LHCN-M2 (cell line): ENCODE measurements at regions not wholly inside any gene's neighbourhood (a gene's known extent, or its start where the extent isn't known, plus 50 kb on each side); places are given as distances from the start of the nearest gene placed in this dataset.

Experiments used
- DNase-seq: peaks from one replicate; pipeline ENCODE4 v3.0.0-alpha.2; 2012; ENCODE audit warnings: low read depth

- no peak for DNase-seq
Measured at GRCh38 chr2:217305882-217306281, 446.0 kb upstream of the TNP1 start.

- no peak for DNase-seq
Measured at GRCh38 chr2:217304582-217304981, 444.7 kb upstream of the TNP1 start.

- DNase-seq, result no peak
Measured at GRCh38 chr2:217302856-217303255, 443.0 kb upstream of the TNP1 start.

GRCh38 chr2:217301142-217301925, 441.5 kb upstream of the TNP1 start:
- DNase-seq, result no peak

GRCh38 chr2:217299590-217299989, 439.7 kb upstream of the TNP1 start:
- no peak for DNase-seq

- DNase-seq, result peak; percentile 62
Measured at GRCh38 chr2:217297096-217297495, 437.2 kb upstream of the TNP1 start.

- no peak for DNase-seq
Measured at GRCh38 chr2:217294818-217295217, 435.0 kb upstream of the TNP1 start.

- no peak for DNase-seq
Measured at GRCh38 chr2:217294211-217294610, 434.3 kb upstream of the TNP1 start.

- DNase-seq, result no peak
Measured at GRCh38 chr2:217293607-217294006, 433.7 kb upstream of the TNP1 start.

GRCh38 chr2:217293046-217293445, 433.2 kb upstream of the TNP1 start:
- no peak for DNase-seq

GRCh38 chr2:217291259-217291658, 431.4 kb upstream of the TNP1 start:
- DNase-seq, result peak; percentile 92

GRCh38 chr2:217290467-217290866, 430.6 kb upstream of the TNP1 start:
- DNase-seq, result no peak

- DNase-seq, result no peak
Measured at GRCh38 chr2:217289907-217290280, 430.0 kb upstream of the TNP1 start.

GRCh38 chr2:217289177-217289906, 429.5 kb upstream of the TNP1 start:
- DNase-seq, result no peak

- DNase-seq, result no peak
Measured at GRCh38 chr2:217288472-217289063, 428.7 kb upstream of the TNP1 start.

- DNase-seq, result peak; percentile 51
Measured at GRCh38 chr2:217286833-217287232, 427.0 kb upstream of the TNP1 start.

- no peak for DNase-seq
Measured at GRCh38 chr2:217285926-217286325, 426.1 kb upstream of the TNP1 start.

- no peak for DNase-seq
Measured at GRCh38 chr2:217283460-217283859, 423.6 kb upstream of the TNP1 start.

GRCh38 chr2:217282531-217282930, 422.7 kb upstream of the TNP1 start:
- DNase-seq, result no peak

- DNase-seq, result peak; percentile 99
Measured at GRCh38 chr2:217279556-217279955, 419.7 kb upstream of the TNP1 start.

GRCh38 chr2:217279140-217279539, 419.3 kb upstream of the TNP1 start:
- DNase-seq, result peak; percentile 90

- DNase-seq, result peak; percentile 99
Measured at GRCh38 chr2:217277646-217278398, 418.0 kb upstream of the TNP1 start.
